ENCODE measurements at regions not wholly inside any gene's neighbourhood (a gene's known extent, or its start where the extent isn't known, plus 50 kb on each side); places are given as distances from the start of the nearest gene placed in this dataset.
A peak's percentile ranks its signal among the peaks of the same experiment; 100 is the strongest.

DNA sequence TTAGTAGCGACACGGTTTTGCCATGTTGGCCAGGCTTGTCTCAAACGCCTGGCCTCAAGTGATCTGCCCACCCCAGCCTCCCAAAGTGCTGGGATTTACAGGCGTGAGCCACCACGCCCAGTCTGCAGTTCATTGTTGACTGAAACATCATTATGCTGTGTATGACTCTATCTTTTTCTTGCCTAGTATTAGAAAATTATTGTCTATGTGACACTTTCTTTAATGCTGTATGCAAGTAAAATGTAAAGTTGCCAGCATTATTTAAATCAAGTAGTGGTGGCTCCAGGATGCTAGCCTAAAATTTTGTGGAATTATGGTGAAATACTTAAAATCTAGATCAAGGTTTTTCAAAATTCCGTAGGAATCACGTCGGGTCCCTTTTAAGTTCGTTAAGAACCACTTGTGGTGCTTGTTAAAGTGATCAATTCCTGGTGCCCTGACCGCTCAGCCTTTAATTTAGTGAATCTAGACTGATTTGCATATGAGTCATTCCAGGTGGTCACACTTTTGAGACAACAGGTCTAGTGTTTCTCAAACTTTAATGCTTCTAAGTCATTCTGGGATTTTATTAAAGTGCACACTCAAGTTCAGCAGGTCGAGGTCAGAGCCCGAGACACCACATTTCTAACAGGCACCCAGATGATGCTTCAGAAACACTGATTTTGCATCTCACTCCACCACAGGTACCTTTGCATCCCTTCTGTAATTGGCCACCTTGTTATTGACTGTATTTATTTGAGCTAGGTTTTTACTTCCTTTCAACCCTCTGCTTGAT lies 132.6 kb upstream of the MTHFD1L start:
- DNase-seq (no peak), ATAC-seq (ENCODE audit: low read depth) (peak; percentile 71)
- peaks cover 66% of the 10 kb centered on the region for H3K36me3 Mint-ChIP-seq (ENCODE audit: low read depth)
- H3K27ac Mint-ChIP-seq: peak overlapping the region; percentile 70
- ChIA-PET POLR2A (interaction anchor here (0.6 to 2.7 kb wide), 5 partner anchors 45 to 315 kb away, joined by 3 to 12 read pairs (median 4); partner anchors contain the start of gene PLEKHG1), CTCF (interaction anchor here (0.8 to 1.6 kb wide), 4 partner anchors 9 to 315 kb away, joined by 3 to 6 read pairs (median 3); no protein-coding TSS in a partner anchor)
- H3K4me1 Mint-ChIP-seq: peaks cover 49% of the 10 kb centered on the region
- H3K9me3 Mint-ChIP-seq: no peaks in the 10 kb centered on the region
- no peak overlapping the region for H3K4me3 Mint-ChIP-seq
- TF ChIP-seq, protein P1, sequence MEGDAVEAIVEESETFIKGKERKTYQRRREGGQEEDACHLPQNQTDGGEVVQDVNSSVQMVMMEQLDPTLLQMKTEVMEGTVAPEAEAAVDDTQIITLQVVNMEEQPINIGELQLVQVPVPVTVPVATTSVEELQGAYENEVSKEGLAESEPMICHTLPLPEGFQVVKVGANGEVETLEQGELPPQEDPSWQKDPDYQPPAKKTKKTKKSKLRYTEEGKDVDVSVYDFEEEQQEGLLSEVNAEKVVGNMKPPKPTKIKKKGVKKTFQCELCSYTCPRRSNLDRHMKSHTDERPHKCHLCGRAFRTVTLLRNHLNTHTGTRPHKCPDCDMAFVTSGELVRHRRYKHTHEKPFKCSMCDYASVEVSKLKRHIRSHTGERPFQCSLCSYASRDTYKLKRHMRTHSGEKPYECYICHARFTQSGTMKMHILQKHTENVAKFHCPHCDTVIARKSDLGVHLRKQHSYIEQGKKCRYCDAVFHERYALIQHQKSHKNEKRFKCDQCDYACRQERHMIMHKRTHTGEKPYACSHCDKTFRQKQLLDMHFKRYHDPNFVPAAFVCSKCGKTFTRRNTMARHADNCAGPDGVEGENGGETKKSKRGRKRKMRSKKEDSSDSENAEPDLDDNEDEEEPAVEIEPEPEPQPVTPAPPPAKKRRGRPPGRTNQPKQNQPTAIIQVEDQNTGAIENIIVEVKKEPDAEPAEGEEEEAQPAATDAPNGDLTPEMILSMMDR (IDR thresholded peaks at IDR 0.05): no peak
- no peaks in the 10 kb centered on the region for H3K27me3 Mint-ChIP-seq
- intact Hi-C loops (cut with micrococcal nuclease): loop anchor here (1.0 to 2.0 kb wide), 2 partner anchors 12 to 42 kb away; no protein-coding TSS in a partner anchor

DNA sequence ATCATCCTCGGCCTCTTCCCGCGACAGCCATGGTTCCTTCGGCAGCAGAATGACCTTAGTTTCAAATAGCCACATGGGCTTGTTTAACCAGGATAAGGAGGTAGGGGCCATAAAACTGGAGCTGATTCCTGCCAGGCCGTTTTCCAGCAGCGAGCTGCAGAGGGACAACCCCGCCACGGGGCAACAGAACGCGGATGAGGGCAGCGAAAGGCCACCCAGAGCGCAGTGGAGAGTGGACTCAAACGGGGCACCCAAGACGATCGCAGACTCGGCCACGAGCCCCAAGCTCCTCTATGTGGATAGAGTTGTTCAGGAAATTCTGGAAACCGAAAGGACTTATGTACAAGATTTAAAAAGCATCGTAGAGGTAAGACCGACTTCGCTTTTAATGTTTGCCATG lies 131.8 kb upstream of the MTHFD1L start:
- ChIA-PET POLR2A (interaction anchor here (0.6 to 2.7 kb wide), 5 partner anchors 46 to 315 kb away, joined by 3 to 12 read pairs (median 3); partner anchors contain the start of gene PLEKHG1), CTCF (interaction anchor here (0.8 to 1.6 kb wide), 4 partner anchors 8 to 316 kb away, joined by 3 to 6 read pairs (median 3); no protein-coding TSS in a partner anchor)
- Mint-ChIP-seq H3K4me3 (no peak overlapping the region), H3K9me3 (no peaks in the 10 kb centered on the region), H3K36me3 (ENCODE audit: low read depth) (peaks cover 74% of the 10 kb centered on the region), H3K27ac (peak overlapping the region; percentile 70), H3K4me1 (peaks cover 54% of the 10 kb centered on the region), H3K27me3 (no peaks in the 10 kb centered on the region)
- DNase-seq (no peak), ATAC-seq (ENCODE audit: low read depth) (no peak)
- TF ChIP-seq, protein P1 (IDR thresholded peaks at IDR 0.05): no peak
- intact Hi-C loops (cut with micrococcal nuclease): loop anchor here (1.0 to 2.0 kb wide), 2 partner anchors 12 to 43 kb away; no protein-coding TSS in a partner anchor

DNA sequence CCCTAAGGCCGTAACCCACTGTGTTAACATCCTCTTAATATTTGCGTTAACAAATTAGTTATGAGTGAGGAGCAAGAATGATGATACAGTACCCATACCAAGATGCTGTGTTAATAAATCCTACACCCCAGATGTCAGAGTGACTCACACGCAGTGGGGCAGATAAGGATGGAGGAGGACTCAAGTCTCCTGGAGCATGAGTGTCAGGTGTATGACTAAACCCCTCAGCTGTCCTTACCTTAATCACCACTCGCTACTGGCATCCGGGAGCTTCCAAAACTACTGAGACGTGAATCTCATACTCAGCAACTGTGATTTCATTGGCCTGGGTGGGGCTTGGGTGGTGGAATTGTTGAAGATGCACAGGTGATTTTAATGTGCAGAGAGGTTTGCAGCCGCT lies 131.3 kb upstream of the MTHFD1L start:
- CTCF ChIA-PET: interaction anchor here (0.8 to 1.6 kb wide), 2 partner anchors 47 to 316 kb away, joined by 3 read pairs; no protein-coding TSS in a partner anchor
- Mint-ChIP-seq H3K27me3 (no peaks in the 10 kb centered on the region), H3K9me3 (no peaks in the 10 kb centered on the region), H3K4me1 (peaks cover 58% of the 10 kb centered on the region), H3K27ac (no peak overlapping the region), H3K36me3 (ENCODE audit: low read depth) (peaks cover 77% of the 10 kb centered on the region), H3K4me3 (no peak overlapping the region)
- DNase-seq (no peak), ATAC-seq (ENCODE audit: low read depth) (no peak)
- TF ChIP-seq, protein P1 (IDR thresholded peaks at IDR 0.05): no peak
- POLR2A ChIA-PET: interaction anchor here (0.6 to 2.7 kb wide), 5 partner anchors 14 to 134 kb away, joined by 3 to 12 read pairs (median 8); partner anchors contain the start of gene PLEKHG1
- intact Hi-C loops (cut with micrococcal nuclease): no loop called here

DNA sequence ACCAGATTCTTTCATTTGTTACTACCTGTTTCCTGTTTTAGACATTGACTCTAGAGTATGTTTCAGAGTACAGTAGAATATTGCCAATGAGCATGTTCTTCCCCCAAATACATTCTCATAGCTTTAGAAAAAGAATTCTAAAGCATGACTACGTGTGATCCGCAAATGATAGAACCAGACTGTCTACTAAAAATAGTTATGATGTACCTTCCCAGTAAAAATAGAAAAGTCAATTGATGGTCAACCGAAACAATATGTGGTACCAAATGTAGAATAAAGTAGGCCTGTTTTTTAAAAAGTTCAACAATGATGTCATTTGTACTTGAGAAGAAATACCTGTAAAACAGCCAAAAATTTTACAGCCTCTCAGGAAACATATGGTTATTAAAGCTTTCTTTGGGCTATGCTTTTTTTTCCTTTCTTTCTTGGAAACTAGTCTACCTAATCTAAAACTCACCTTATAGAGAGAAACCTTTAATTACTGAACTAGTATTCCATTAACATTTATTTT lies 130.1 kb upstream of the MTHFD1L start:
- peaks cover 58% of the 10 kb centered on the region for H3K4me1 Mint-ChIP-seq
- no peak for DNase-seq
- no peaks in the 10 kb centered on the region for H3K9me3 Mint-ChIP-seq
- intact Hi-C loops (cut with micrococcal nuclease): no loop called here
- H3K27ac Mint-ChIP-seq: no peak overlapping the region
- TF ChIP-seq, protein P1 (IDR thresholded peaks at IDR 0.05): no peak
- H3K27me3 Mint-ChIP-seq: no peaks in the 10 kb centered on the region
- no peak overlapping the region for H3K4me3 Mint-ChIP-seq
- H3K36me3 Mint-ChIP-seq (ENCODE audit: low read depth): peaks cover 71% of the 10 kb centered on the region
- CTCF ChIA-PET: interaction anchor here (1.3 kb wide), 1 partner anchor 317 kb away, joined by 5 read pairs; no protein-coding TSS in a partner anchor
- ATAC-seq (ENCODE audit: low read depth): no peak
- POLR2A ChIA-PET: interaction anchor here (0.7 to 2.7 kb wide), 5 partner anchors 14 to 318 kb away, joined by 3 to 12 read pairs (median 6); partner anchors contain the start of gene PLEKHG1
